TTC549 (cell line): ENCODE measurements at regions not wholly inside any gene's neighbourhood (a gene's known extent, or its start where the extent isn't known, plus 50 kb on each side); places are given as distances from the start of the nearest gene placed in this dataset.

ENCODE experiments used
- FAIRE-seq: peaks from 2 replicates; lab custom pipeline; 2012; peaks lifted over from hg19 to GRCh38; lab: Jason Lieb, UNC

- FAIRE-seq: no peak
These were observed 534.8 kb upstream of the LCORL start for GRCh38 chr4:18556402-18556801.

- no peak for FAIRE-seq
These were observed 518.8 kb upstream of the LCORL start for GRCh38 chr4:18540349-18540748.

- FAIRE-seq: no peak
These were observed 516.6 kb upstream of the LCORL start for GRCh38 chr4:18538121-18538520.

GRCh38 chr4:18536428-18536827, 514.9 kb upstream of the LCORL start:
- no peak for FAIRE-seq

GRCh38 chr4:18535948-18536347, 514.4 kb upstream of the LCORL start:
- FAIRE-seq: no peak

GRCh38 chr4:18533262-18533775, 511.8 kb upstream of the LCORL start:
- no peak for FAIRE-seq

GRCh38 chr4:18531731-18532130, 510.2 kb upstream of the LCORL start:
- no peak for FAIRE-seq

- FAIRE-seq: no peak
These were observed 507.9 kb upstream of the LCORL start for GRCh38 chr4:18529482-18529881.

GRCh38 chr4:18524667-18525066, 503.1 kb upstream of the LCORL start:
- no peak for FAIRE-seq

GRCh38 chr4:18518098-18518497, 496.5 kb upstream of the LCORL start:
- FAIRE-seq: no peak

GRCh38 chr4:18513861-18514260, 492.3 kb upstream of the LCORL start:
- FAIRE-seq: no peak

- no peak for FAIRE-seq
These were observed 491.2 kb upstream of the LCORL start for GRCh38 chr4:18512718-18513117.

GRCh38 chr4:18511727-18512126, 490.2 kb upstream of the LCORL start:
- no peak for FAIRE-seq

GRCh38 chr4:18508786-18509185, 487.2 kb upstream of the LCORL start:
- FAIRE-seq: no peak

GRCh38 chr4:18480928-18481327, 459.4 kb upstream of the LCORL start:
- FAIRE-seq: no peak

GRCh38 chr4:18480342-18480741, 458.8 kb upstream of the LCORL start:
- FAIRE-seq: no peak

GRCh38 chr4:18479825-18480224, 458.3 kb upstream of the LCORL start:
- no peak for FAIRE-seq

- FAIRE-seq: no peak
These were observed 442.5 kb upstream of the LCORL start for GRCh38 chr4:18463987-18464559.

GRCh38 chr4:18458465-18458864, 436.9 kb upstream of the LCORL start:
- FAIRE-seq: no peak

- FAIRE-seq: no peak
These were observed 432.8 kb upstream of the LCORL start for GRCh38 chr4:18454349-18454748.

- FAIRE-seq: no peak
These were observed 423.6 kb upstream of the LCORL start for GRCh38 chr4:18445110-18445509.

GRCh38 chr4:18444206-18444605, 422.7 kb upstream of the LCORL start:
- FAIRE-seq: no peak

GRCh38 chr4:18442957-18443356, 421.4 kb upstream of the LCORL start:
- no peak for FAIRE-seq

- no peak for FAIRE-seq
These were observed 420.1 kb upstream of the LCORL start for GRCh38 chr4:18441676-18442075.

GRCh38 chr4:18441203-18441590, 419.6 kb upstream of the LCORL start:
- FAIRE-seq: no peak
